Peyer's patch (tissue), 4 donors: ENCODE measurements at regions not wholly inside any gene's neighbourhood (a gene's known extent, or its start where the extent isn't known, plus 50 kb on each side); places are given as distances from the start of the nearest gene placed in this dataset.

ENCODE experiments used
- POLR2A ChIP-seq, 2 donors: fragments of 450-650 bp; IDR thresholded peaks; one replicate each; pipeline ENCODE4 v1.5.1; 2017; ENCODE audit warnings: antibody characterized with exemption in 2 of 2, mild to moderate bottlenecking in 2 of 2, moderate library complexity in 2 of 2
- TF ChIP-seq, protein P1 (sequence below), 6 experiments: fragments of 450-650 bp in 4 of 6; fragments of 200-600 bp in 2 of 6; sonication (generic) in 1 of 6; IDR thresholded peaks; one replicate each; pipeline ENCODE4 v1.5.1; 2017 to 2019; ENCODE audit warnings: antibody characterized with exemption in 6 of 6, mild to moderate bottlenecking in 3 of 6, moderate library complexity in 1 of 6

DNA sequence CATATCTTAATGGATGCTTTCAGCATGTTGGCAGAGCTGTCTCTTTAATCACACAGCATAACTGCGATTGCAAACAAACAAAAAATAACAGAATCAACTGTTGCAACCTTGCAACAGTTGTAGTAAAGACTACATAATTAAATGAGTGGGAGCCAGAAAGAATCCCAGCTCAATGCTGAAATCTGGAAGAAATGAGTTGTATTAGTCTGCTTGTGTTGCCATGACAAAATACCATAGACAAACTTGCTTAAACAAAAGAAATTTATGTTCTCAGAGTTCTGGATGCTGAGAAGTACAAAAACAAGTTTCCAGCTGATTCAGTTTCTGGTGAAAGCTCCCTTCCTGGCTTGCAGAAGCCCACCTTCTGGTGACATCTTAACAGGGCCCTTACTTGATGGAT, 260.9 kb upstream of the TUSC1 start:
- TF ChIP-seq, protein P1, sequence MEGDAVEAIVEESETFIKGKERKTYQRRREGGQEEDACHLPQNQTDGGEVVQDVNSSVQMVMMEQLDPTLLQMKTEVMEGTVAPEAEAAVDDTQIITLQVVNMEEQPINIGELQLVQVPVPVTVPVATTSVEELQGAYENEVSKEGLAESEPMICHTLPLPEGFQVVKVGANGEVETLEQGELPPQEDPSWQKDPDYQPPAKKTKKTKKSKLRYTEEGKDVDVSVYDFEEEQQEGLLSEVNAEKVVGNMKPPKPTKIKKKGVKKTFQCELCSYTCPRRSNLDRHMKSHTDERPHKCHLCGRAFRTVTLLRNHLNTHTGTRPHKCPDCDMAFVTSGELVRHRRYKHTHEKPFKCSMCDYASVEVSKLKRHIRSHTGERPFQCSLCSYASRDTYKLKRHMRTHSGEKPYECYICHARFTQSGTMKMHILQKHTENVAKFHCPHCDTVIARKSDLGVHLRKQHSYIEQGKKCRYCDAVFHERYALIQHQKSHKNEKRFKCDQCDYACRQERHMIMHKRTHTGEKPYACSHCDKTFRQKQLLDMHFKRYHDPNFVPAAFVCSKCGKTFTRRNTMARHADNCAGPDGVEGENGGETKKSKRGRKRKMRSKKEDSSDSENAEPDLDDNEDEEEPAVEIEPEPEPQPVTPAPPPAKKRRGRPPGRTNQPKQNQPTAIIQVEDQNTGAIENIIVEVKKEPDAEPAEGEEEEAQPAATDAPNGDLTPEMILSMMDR (IDR thresholded peaks at IDR 0.05) = no peak
- TF ChIP-seq POLR2A (IDR thresholded peaks at IDR 0.05) = no peak
